ENCODE measurements at regions not wholly inside any gene's neighbourhood (a gene's known extent, or its start where the extent isn't known, plus 50 kb on each side); places are given as distances from the start of the nearest gene placed in this dataset.

- TF ChIP-seq CTCF (IDR thresholded peaks at IDR 0.05) (no peak), POLR2A (IDR thresholded peaks at IDR 0.05) (no peak)
These were observed 122.2 kb upstream of the ATXN1 start for GRCh38 chr6:16883414-16883813.
